ENCODE measurements at regions not wholly inside any gene's neighbourhood (a gene's known extent, or its start where the extent isn't known, plus 50 kb on each side); places are given as distances from the start of the nearest gene placed in this dataset.

GRCh38 chr12:84551373-84551772, 361.2 kb downstream of the SLC6A15 start:
- no peak for DNase-seq (ENCODE audit: extremely low read depth, low read depth)
- no peak overlapping the region for H3K4me3 ChIP-seq (replicated peaks; ENCODE audit: low read depth, low read length)
- no peak for TF ChIP-seq CTCF (IDR thresholded peaks at IDR 0.05; ENCODE audit: low read depth, low read length, missing control alignments)

- H3K4me3 ChIP-seq (replicated peaks; ENCODE audit: low read depth, low read length): no peak overlapping the region
- DNase-seq (ENCODE audit: extremely low read depth, low read depth): no peak
- TF ChIP-seq CTCF (IDR thresholded peaks at IDR 0.05; ENCODE audit: low read depth, low read length, missing control alignments): no peak
These were observed 362.1 kb downstream of the SLC6A15 start for GRCh38 chr12:84550518-84550917.

- no peak for TF ChIP-seq CTCF (IDR thresholded peaks at IDR 0.05; ENCODE audit: low read depth, low read length, missing control alignments)
- DNase-seq (ENCODE audit: extremely low read depth, low read depth): no peak
- no peak overlapping the region for H3K4me3 ChIP-seq (replicated peaks; ENCODE audit: low read depth, low read length)
These were observed 370.3 kb downstream of the SLC6A15 start for GRCh38 chr12:84542289-84542688.

GRCh38 chr12:84537666-84538065, 374.9 kb downstream of the SLC6A15 start:
- no peak for TF ChIP-seq CTCF (IDR thresholded peaks at IDR 0.05; ENCODE audit: low read depth, low read length, missing control alignments)
- no peak for DNase-seq (ENCODE audit: extremely low read depth, low read depth)
- no peak overlapping the region for H3K4me3 ChIP-seq (replicated peaks; ENCODE audit: low read depth, low read length)

- no peak overlapping the region for H3K4me3 ChIP-seq (replicated peaks; ENCODE audit: low read depth, low read length)
- no peak for DNase-seq (ENCODE audit: extremely low read depth, low read depth)
- no peak for TF ChIP-seq CTCF (IDR thresholded peaks at IDR 0.05; ENCODE audit: low read depth, low read length, missing control alignments)
These were observed 399.8 kb downstream of the SLC6A15 start for GRCh38 chr12:84512751-84513150.

GRCh38 chr12:84508851-84509260, 403.7 kb downstream of the SLC6A15 start:
- TF ChIP-seq CTCF (IDR thresholded peaks at IDR 0.05; ENCODE audit: low read depth, low read length, missing control alignments): no peak
- no peak overlapping the region for H3K4me3 ChIP-seq (replicated peaks; ENCODE audit: low read depth, low read length)
- no peak for DNase-seq (ENCODE audit: extremely low read depth, low read depth)
